GM18867 (cell line): ENCODE measurements at regions not wholly inside any gene's neighbourhood (a gene's known extent, or its start where the extent isn't known, plus 50 kb on each side); places are given as distances from the start of the nearest gene placed in this dataset.

Experiments
- ATAC-seq: cut with Tn5 transposase; IDR thresholded peaks from one replicate; pipeline ENCODE4 v1.9.1; 2021; ENCODE audit warnings: mild to moderate bottlenecking, moderate library complexity; ENCODE audit not compliant: unreplicated experiment

GRCh38 chr13:52931539-52932431 is 83.3 kb upstream of the PCDH8 start:
- no peak for ATAC-seq

- no peak for ATAC-seq
These were observed 82.7 kb upstream of the PCDH8 start for GRCh38 chr13:52931131-52931530.

- no peak for ATAC-seq
These were observed 81.4 kb upstream of the PCDH8 start for GRCh38 chr13:52929846-52930245.

- no peak for ATAC-seq
These were observed 78.5 kb upstream of the PCDH8 start for GRCh38 chr13:52926971-52927370.

GRCh38 chr13:52925775-52926285 is 77.4 kb upstream of the PCDH8 start:
- no peak for ATAC-seq

GRCh38 chr13:52925251-52925650 is 76.8 kb upstream of the PCDH8 start:
- no peak for ATAC-seq

GRCh38 chr13:52924289-52925148 is 76.1 kb upstream of the PCDH8 start:
- ATAC-seq = no peak

GRCh38 chr13:52922961-52923360 is 74.5 kb upstream of the PCDH8 start:
- ATAC-seq = no peak

GRCh38 chr13:52921194-52921593 is 72.8 kb upstream of the PCDH8 start:
- peak; percentile 99 for ATAC-seq

GRCh38 chr13:52916486-52916990 is 68.1 kb upstream of the PCDH8 start:
- ATAC-seq = no peak

- no peak for ATAC-seq
These were observed 62.9 kb upstream of the PCDH8 start for GRCh38 chr13:52911340-52911739.

- ATAC-seq = peak; percentile 93
These were observed 61.9 kb upstream of the PCDH8 start for GRCh38 chr13:52910318-52910717.

- ATAC-seq = no peak
These were observed 57.9 kb upstream of the PCDH8 start for GRCh38 chr13:52906122-52906903.

- no peak for ATAC-seq
These were observed 57.3 kb upstream of the PCDH8 start for GRCh38 chr13:52905701-52906100.

- peak; percentile 100 for ATAC-seq
These were observed 54.9 kb upstream of the PCDH8 start for GRCh38 chr13:52903320-52903719.

GRCh38 chr13:52899206-52899605 is 50.8 kb upstream of the PCDH8 start:
- no peak for ATAC-seq
